IMR-90 (cell line): ENCODE measurements at regions not wholly inside any gene's neighbourhood (a gene's known extent, or its start where the extent isn't known, plus 50 kb on each side); places are given as distances from the start of the nearest gene placed in this dataset.

Experiments used
- BHLHE40 ChIP-seq: fragments of 150-350 bp; IDR thresholded peaks from 2 replicates; pipeline ENCODE4 v1.6.1; 2016; ENCODE audit warnings: mild to moderate bottlenecking, low read depth, low read length
- CHD1 ChIP-seq: IDR thresholded peaks from 2 replicates; pipeline ENCODE4 v1.6.1; 2012; ENCODE audit warnings: low read depth, low read length, improper control_type of control experiment
- FOS ChIP-seq: fragments of 150-350 bp; IDR thresholded peaks from 2 replicates; pipeline ENCODE4 v1.6.1; 2016; ENCODE audit warnings: low read depth, low read length
- POLR2A ChIP-seq: IDR thresholded peaks from 2 replicates; pipeline ENCODE4 v1.6.1; 2012; ENCODE audit warnings: mild to moderate bottlenecking, low read depth, low read length
- RAD21 ChIP-seq: IDR thresholded peaks from 2 replicates; pipeline ENCODE4 v1.6.1; 2012; ENCODE audit warnings: low read length, improper control_type of control experiment
- RCOR1 ChIP-seq: IDR thresholded peaks from 2 replicates; pipeline ENCODE4 v1.6.1; 2012; ENCODE audit warnings: mild to moderate bottlenecking, low read length, improper control_type of control experiment; ENCODE audit not compliant: insufficient replicate concordance
- RFX5 ChIP-seq: IDR thresholded peaks from 2 replicates; pipeline ENCODE4 v1.8.0; 2012; ENCODE audit warnings: low read depth, mild to moderate bottlenecking, low read length, moderate library complexity
- TF ChIP-seq, protein P1 (sequence below): conservative IDR thresholded peaks from 2 replicates; pipeline ENCODE4 v1.5.1; 2012; ENCODE audit warnings: mild to moderate bottlenecking, low read depth, low read length, improper control_type of control experiment

DNA sequence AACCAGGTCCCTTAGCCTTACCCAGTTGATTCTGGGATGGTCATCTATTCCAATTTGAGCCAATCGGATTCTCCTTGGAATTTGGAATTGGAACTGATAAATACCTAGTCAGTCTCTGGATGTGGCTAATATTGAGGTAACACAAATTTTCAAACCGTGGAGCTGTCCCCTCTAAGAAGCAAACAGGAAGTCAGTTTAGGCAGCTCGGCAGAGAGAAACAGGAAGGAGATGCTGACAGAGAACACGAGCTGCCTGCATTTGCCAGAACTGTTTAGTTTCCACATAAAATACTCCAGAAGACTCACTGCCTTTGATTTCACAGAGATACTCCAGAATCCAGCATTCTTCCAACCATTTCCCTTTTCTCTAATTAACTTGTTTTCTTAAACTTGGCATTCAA lies 1024.9 kb downstream of the BCL11A start:
- TF ChIP-seq, protein P1, sequence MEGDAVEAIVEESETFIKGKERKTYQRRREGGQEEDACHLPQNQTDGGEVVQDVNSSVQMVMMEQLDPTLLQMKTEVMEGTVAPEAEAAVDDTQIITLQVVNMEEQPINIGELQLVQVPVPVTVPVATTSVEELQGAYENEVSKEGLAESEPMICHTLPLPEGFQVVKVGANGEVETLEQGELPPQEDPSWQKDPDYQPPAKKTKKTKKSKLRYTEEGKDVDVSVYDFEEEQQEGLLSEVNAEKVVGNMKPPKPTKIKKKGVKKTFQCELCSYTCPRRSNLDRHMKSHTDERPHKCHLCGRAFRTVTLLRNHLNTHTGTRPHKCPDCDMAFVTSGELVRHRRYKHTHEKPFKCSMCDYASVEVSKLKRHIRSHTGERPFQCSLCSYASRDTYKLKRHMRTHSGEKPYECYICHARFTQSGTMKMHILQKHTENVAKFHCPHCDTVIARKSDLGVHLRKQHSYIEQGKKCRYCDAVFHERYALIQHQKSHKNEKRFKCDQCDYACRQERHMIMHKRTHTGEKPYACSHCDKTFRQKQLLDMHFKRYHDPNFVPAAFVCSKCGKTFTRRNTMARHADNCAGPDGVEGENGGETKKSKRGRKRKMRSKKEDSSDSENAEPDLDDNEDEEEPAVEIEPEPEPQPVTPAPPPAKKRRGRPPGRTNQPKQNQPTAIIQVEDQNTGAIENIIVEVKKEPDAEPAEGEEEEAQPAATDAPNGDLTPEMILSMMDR = no peak
- no peak for TF ChIP-seq FOS
- no peak for TF ChIP-seq BHLHE40
- TF ChIP-seq RFX5 = no peak
- no peak for TF ChIP-seq RCOR1
- no peak for TF ChIP-seq POLR2A
- no peak for TF ChIP-seq CHD1
- no peak for TF ChIP-seq RAD21
